Body of pancreas (tissue), 4 donors: ENCODE measurements at regions not wholly inside any gene's neighbourhood (a gene's known extent, or its start where the extent isn't known, plus 50 kb on each side); places are given as distances from the start of the nearest gene placed in this dataset.

Experiments used
- POLR2A ChIP-seq, 3 donors: fragments of 450-650 bp; IDR thresholded peaks; one replicate each; pipeline ENCODE4 v1.6.1; 2016; ENCODE audit warnings: antibody characterized with exemption in 3 of 3, mild to moderate bottlenecking in 2 of 3
- TF ChIP-seq, protein P1 (sequence below), 7 experiments: fragments of 450-650 bp in 4 of 7; fragments of 200-600 bp in 3 of 7; sonication (generic) in 3 of 7; IDR thresholded peaks; one replicate each; pipeline ENCODE4 v1.5.1; 2016 to 2019; ENCODE audit warnings: antibody characterized with exemption in 7 of 7

DNA sequence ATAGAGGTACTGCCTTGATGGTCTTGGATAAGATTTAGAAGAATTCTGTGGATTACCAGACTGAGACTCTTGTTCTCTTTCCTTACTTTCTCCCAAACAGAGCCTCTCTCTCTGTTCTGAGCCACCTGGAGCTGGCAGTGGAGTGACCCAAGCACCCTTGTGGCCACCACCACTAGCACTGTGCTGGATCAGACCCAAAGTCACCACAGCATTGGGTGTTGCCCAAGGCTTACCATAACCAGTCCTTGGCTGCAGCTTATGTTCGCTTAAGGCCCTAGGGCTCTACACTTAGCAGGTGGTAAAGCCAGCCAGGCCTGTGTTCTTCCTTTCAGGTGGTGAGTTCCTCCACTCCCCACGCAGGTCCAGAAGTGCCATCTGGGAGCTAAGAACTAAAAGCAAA lies 79.8 kb downstream of the SEM1 start:
- TF ChIP-seq, protein P1, sequence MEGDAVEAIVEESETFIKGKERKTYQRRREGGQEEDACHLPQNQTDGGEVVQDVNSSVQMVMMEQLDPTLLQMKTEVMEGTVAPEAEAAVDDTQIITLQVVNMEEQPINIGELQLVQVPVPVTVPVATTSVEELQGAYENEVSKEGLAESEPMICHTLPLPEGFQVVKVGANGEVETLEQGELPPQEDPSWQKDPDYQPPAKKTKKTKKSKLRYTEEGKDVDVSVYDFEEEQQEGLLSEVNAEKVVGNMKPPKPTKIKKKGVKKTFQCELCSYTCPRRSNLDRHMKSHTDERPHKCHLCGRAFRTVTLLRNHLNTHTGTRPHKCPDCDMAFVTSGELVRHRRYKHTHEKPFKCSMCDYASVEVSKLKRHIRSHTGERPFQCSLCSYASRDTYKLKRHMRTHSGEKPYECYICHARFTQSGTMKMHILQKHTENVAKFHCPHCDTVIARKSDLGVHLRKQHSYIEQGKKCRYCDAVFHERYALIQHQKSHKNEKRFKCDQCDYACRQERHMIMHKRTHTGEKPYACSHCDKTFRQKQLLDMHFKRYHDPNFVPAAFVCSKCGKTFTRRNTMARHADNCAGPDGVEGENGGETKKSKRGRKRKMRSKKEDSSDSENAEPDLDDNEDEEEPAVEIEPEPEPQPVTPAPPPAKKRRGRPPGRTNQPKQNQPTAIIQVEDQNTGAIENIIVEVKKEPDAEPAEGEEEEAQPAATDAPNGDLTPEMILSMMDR (IDR thresholded peaks at IDR 0.05) = no peak
- TF ChIP-seq POLR2A (IDR thresholded peaks at IDR 0.05) = no peak
